OCI-LY7 (cell line): ENCODE measurements at regions not wholly inside any gene's neighbourhood (a gene's known extent, or its start where the extent isn't known, plus 50 kb on each side); places are given as distances from the start of the nearest gene placed in this dataset.

Experiments used
- BruUV-seq: library from RNA; stranded (reverse); fragments of 400-500 nt; replicated peaks from 2 replicates; lab custom pipeline; 2021; lab: Mats Ljungman, UMichigan
- CTCF ChIA-PET: fragments of 300-600 bp; sonication (Branson Sonifier 250); formaldehyde crosslinking; loops from one replicate; lab custom pipeline; 2022; ENCODE audit warnings: antibody characterized with exemption; ENCODE audit not compliant: unreplicated experiment; lab: Charles Lee
- POLR2A ChIA-PET: fragments of 300-600 bp; sonication (Branson Sonifier 250); formaldehyde crosslinking; loops from one replicate; lab custom pipeline; 2022; ENCODE audit warnings: antibody characterized with exemption; lab: Charles Lee
- DNase-seq: peaks from one replicate; pipeline ENCODE4 v3.0.0-alpha.2; 2015; ENCODE audit warnings: low spot score
- H2AFZ ChIP-seq: fragments of 200-600 bp; sonication (generic), shearing (Covaris generic); 2 replicates; pipeline ENCODE4 v1.6.1; 2014; ENCODE audit warnings: mild to moderate bottlenecking, antibody characterized with exemption, low read length, moderate library complexity
- H3K27ac ChIP-seq: fragments of 200-600 bp; sonication (generic); 2 replicates; pipeline ENCODE4 v1.5.1; 2014; ENCODE audit warnings: mixed run types, low read depth, mild to moderate bottlenecking, moderate library complexity, low read length, inconsistent platforms; ENCODE audit not compliant: poor library complexity, severe bottlenecking
- H3K36me3 ChIP-seq: fragments of 200-600 bp; sonication (generic); 2 replicates; pipeline ENCODE4 v1.6.1; 2014; ENCODE audit warnings: mild to moderate bottlenecking, antibody characterized with exemption, low read length, moderate library complexity, mixed read lengths; ENCODE audit not compliant: insufficient read depth
- H3K4me1 ChIP-seq: fragments of 200-600 bp; sonication (generic); 2 replicates; pipeline ENCODE4 v1.5.1; 2014; ENCODE audit warnings: mild to moderate bottlenecking, low read length; ENCODE audit not compliant: insufficient read depth, poor library complexity, severe bottlenecking
- H3K4me2 ChIP-seq: fragments of 200-600 bp; sonication (generic); 2 replicates; pipeline ENCODE4 v1.6.1; 2014; ENCODE audit warnings: mild to moderate bottlenecking, low read length
- H3K4me3 ChIP-seq: fragments of 200-600 bp; sonication (generic); 2 replicates; pipeline ENCODE4 v1.5.1; 2014; ENCODE audit warnings: mild to moderate bottlenecking, low read depth, low read length; ENCODE audit not compliant: poor library complexity, severe bottlenecking
- H3K79me2 ChIP-seq: fragments of 200-600 bp; sonication (generic); 2 replicates; pipeline ENCODE4 v1.6.1; 2016; ENCODE audit warnings: low read depth, mild to moderate bottlenecking, low read length, moderate library complexity, mixed read lengths; ENCODE audit not compliant: insufficient read depth
- H3K9me2 ChIP-seq: fragments of 200-600 bp; sonication (generic); 2 replicates; pipeline ENCODE4 v1.6.1; 2016; ENCODE audit warnings: mild to moderate bottlenecking, low read length, mixed read lengths; ENCODE audit not compliant: insufficient read depth
- H3K9me3 ChIP-seq: fragments of 200-600 bp; sonication (generic); 2 replicates; pipeline ENCODE4 v1.6.1; 2014; ENCODE audit warnings: mild to moderate bottlenecking, mixed run types, low read length, mixed read lengths
- H4K20me1 ChIP-seq: fragments of 200-600 bp; sonication (generic); 2 replicates; pipeline ENCODE4 v1.6.1; 2014; ENCODE audit warnings: mild to moderate bottlenecking, antibody characterized with exemption, low read length, moderate library complexity, mixed read lengths; ENCODE audit not compliant: insufficient read depth
- CTCF ChIP-seq: fragments of 200-600 bp; sonication (generic); conservative IDR thresholded peaks from 2 replicates; pipeline ENCODE4 v1.5.1; 2014; ENCODE audit warnings: mild to moderate bottlenecking, antibody characterized with exemption, low read length, moderate library complexity, mixed read lengths
- EZH2phosphoT487 ChIP-seq: fragments of 200-600 bp; sonication (generic); IDR thresholded peaks from 2 replicates; pipeline ENCODE4 v1.6.1; 2018; ENCODE audit warnings: low read depth, borderline replicate concordance, mild to moderate bottlenecking, mixed run types, antibody characterized with exemption, low read length, moderate library complexity, mixed read lengths
- intact Hi-C: fragments of 100-400 bp; cut with micrococcal nuclease; formaldehyde crosslinking; loops from one replicate; pipeline ENCODE4 v1.10.0; 2022; ENCODE audit not compliant: unreplicated experiment

GRCh38 chr16:63201851-63202250 lies 1165.6 kb upstream of the CDH8 start:
- BruUV-seq, result no TSS peak
- Histone ChIP-seq H3K4me2 (no peak overlapping the region), H3K4me1 (no peaks in the 10 kb centered on the region), H2AFZ (no peak overlapping the region), H3K27ac (no peak overlapping the region), H3K4me3 (no peak overlapping the region), H3K79me2 (no peaks in the 10 kb centered on the region), H3K9me3 (no peaks in the 10 kb centered on the region), H3K36me3 (no peaks in the 10 kb centered on the region), H3K9me2 (no peaks in the 10 kb centered on the region), H4K20me1 (no peaks in the 10 kb centered on the region)
- TF ChIP-seq EZH2phosphoT487 (no peak), CTCF (no peak)
- no peak for DNase-seq
- CTCF ChIA-PET, result no interaction called here
- POLR2A ChIA-PET, result no interaction called here
- intact Hi-C loops, result no loop called here

DNA sequence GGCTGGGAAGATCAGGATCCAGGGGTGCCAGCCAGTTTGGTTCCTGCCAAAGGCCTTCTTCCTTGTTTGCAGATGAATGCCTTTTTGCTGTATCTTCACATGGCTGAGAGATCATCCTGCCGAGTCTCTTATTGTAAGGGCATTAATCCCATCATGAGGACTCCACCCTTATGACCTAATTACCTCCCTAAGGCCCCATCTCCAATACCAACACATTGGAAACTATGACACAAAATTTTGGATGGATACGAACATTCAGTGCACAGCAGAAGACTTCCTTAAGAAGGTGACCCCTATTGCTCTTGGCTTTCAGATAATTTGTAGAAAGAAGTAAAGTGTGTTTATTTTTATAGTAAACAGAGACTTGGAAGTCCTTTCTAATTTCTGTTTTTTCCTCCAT lies 1164.7 kb upstream of the CDH8 start:
- H3K4me3 ChIP-seq, result no peak overlapping the region
- BruUV-seq, result no TSS peak
- H3K27ac ChIP-seq, result no peak overlapping the region
- no peak overlapping the region for H3K4me2 ChIP-seq
- CTCF ChIA-PET, result no interaction called here
- intact Hi-C loops, result no loop called here
- H3K9me3 ChIP-seq, result no peaks in the 10 kb centered on the region
- POLR2A ChIA-PET, result no interaction called here
- DNase-seq, result no peak
- H4K20me1 ChIP-seq, result no peaks in the 10 kb centered on the region
- no peaks in the 10 kb centered on the region for H3K36me3 ChIP-seq
- H3K9me2 ChIP-seq, result no peaks in the 10 kb centered on the region
- TF ChIP-seq EZH2phosphoT487 (no peak), CTCF (no peak)
- no peak overlapping the region for H2AFZ ChIP-seq
- no peaks in the 10 kb centered on the region for H3K79me2 ChIP-seq
- H3K4me1 ChIP-seq, result no peaks in the 10 kb centered on the region

DNA sequence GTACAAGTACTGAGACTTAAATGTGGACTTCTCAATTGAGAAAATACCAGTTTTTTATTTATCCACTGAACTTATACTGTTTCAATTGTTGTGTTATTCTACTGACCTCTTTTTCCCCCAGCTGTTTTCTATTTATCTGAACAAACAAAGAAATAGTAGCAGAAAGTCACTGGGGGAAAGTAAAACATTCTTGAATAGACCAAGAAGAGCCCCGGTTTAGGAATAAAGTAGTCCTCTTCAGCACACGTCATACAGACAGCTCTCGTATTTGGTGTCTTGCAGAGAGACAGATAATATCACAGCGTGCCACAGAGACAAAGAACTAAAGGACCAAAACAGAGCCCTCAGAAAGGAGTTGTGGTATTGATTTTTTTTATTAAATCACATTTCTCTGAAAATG lies 1159.1 kb upstream of the CDH8 start:
- Histone ChIP-seq H2AFZ (no peak overlapping the region), H3K9me3 (no peaks in the 10 kb centered on the region), H4K20me1 (no peaks in the 10 kb centered on the region), H3K9me2 (no peaks in the 10 kb centered on the region), H3K4me1 (no peaks in the 10 kb centered on the region), H3K36me3 (no peaks in the 10 kb centered on the region), H3K27ac (no peak overlapping the region), H3K4me2 (no peak overlapping the region), H3K4me3 (no peak overlapping the region), H3K79me2 (no peaks in the 10 kb centered on the region)
- BruUV-seq, result no TSS peak
- DNase-seq, result no peak
- CTCF ChIA-PET, result no interaction called here
- TF ChIP-seq CTCF, result no peak
- no peak for TF ChIP-seq EZH2phosphoT487
- POLR2A ChIA-PET, result no interaction called here
- intact Hi-C loops, result no loop called here
